Activated T-cell treated with anti-CD3 and anti-CD28 coated beads for 1 hour (primary cell): ENCODE measurements at regions not wholly inside any gene's neighbourhood (a gene's known extent, or its start where the extent isn't known, plus 50 kb on each side); places are given as distances from the start of the nearest gene placed in this dataset.
"Not testable (repeated sequence)": the region's sequence is repeated elsewhere in the genome, so short reads cannot be mapped to it uniquely, and the experiment has no call there.

Experiments
- DNase-seq: peaks from one replicate; pipeline ENCODE4 v3.0.0-alpha.2; 2020; ENCODE audit warnings: low read depth

DNA sequence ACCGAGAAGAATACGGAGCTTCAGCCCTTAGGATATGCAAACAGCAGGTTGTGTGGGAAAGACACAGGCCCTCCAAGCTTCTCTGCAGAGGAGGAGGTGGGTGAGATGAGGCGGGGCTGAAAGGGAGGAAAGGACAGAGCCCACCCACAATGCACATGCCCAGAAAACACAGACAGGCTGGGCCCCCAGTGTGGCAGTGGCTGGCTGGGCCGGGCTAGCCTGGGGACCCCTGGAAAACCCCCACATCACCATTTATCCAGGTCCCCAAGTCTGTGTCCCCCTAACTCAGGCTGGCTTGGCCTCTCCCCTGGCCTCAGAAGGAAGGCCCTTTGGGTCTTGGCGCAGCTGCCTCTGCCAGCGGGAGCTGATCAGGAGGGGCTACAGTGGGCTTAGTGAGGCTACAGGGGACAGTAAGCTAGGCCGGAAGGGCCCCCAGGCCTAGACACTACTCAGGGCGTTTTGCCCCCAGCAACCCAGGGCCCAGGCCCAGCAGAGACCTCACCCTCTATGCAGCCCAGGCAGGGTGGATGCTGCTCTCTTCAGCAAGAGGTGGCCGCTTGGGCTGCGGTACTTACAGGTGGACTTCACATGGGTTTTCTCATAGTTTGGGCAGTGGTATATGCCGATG, 119.5 kb downstream of the TUBA3C start:
- DNase-seq: no peak

DNA sequence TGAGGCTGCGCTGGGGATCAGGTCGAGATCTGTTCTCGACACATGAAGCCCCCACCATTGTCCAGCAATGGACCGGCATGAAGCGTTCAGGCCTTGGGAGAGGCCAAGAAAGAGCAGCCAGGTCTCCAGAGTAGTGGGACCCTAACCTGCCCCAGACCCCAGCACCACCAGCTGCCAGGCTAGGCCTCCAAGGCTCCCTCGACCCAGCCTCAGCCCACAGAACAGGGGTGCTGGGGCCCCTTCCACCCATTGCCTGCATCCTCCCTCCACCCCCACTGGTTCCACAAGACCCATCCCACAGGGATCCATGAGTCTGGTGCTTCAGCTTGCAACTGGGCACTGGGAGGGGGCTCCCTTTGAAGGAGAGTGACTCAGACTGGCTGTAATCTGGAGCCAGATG, 120.3 kb downstream of the TUBA3C start:
- DNase-seq: no peak

DNA sequence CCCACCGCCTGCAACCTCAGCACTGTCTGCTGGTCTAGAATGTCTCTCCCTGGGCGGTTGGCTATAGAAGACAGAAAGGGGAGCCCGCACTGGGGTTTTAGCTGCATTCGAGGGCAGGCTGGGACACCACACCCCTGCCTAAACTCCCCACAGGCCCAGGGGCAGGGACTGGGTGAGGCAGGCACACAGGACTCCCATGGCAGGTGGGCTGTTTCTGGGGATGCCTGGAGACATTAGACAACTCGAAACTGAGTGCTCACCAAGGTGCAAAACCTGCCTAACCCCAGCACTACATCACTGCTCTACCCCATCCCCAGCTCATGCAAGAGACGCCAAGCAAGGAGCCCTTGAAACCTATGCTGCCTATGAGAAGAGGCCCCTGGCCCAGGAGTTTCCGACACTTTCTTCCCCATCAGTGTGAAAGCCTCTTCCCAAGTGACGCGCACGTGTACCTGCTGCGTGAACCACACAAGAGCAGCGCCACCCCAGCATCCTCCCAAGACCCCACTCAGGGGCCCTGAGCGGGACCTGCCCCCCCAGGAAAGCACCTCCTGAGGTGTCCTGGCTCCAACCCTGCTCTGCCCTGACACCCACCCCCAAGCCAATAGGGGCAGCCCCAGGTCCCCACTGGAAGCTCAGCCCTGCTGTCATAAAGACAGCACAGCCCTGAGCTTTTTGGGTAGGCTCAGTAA, 121.2 kb downstream of the TUBA3C start:
- DNase-seq: no peak

DNA sequence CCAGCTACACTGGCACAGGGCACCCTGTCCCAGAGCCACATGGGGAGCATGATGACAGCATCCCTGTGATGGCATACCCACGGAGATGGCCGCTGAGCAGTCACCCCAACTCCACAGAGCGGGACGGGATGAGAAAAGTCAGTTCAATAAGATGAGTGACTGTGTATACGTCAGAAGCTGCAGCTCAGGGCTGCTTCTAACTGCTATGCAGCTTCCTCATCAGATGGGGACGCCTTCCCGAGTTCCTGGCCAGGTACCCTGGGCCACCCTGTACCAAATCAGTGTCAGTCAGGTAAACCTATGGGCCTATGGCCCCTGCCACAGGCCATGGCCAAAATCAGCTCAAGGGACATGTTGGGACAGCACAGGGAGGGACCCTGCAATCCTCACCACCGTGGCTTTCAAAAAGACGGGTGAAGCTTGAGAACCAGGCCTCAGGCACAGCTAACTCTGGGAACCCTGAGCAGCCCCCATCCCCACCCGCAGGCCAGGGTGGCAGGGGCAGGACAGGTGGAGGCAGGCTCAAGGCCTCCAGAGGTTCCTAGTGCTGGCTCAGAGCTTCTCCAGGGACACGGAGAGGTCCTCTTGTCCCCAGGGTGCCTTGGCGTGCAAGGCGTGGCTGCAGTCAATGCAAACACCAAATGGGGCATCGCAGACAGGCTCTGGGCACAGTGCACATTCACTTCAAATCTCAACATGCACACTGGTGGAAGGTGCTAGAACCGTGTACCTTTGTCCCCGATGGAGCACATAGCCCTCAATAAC, 122.4 kb downstream of the TUBA3C start:
- DNase-seq: no peak

DNA sequence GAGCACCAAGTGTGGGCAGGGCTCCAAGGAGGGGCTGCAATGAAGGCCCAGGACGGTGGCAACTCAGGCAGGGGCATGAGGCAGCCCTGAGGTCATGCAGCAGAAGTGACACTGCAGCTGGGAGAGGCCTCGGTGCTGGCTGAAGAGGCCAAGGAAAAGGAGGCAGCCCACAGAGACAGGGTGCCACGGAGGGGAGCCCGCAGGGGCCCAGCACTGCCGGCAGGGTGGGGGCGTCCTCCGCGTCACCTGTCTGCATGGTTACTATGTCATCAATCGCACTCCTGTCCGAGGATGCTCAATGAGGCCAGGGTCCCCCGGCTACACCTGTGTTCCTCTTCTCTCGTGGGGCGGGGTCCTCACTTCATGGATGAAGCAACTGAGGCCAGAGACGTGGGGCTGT, 123.1 kb downstream of the TUBA3C start:
- no peak for DNase-seq

DNA sequence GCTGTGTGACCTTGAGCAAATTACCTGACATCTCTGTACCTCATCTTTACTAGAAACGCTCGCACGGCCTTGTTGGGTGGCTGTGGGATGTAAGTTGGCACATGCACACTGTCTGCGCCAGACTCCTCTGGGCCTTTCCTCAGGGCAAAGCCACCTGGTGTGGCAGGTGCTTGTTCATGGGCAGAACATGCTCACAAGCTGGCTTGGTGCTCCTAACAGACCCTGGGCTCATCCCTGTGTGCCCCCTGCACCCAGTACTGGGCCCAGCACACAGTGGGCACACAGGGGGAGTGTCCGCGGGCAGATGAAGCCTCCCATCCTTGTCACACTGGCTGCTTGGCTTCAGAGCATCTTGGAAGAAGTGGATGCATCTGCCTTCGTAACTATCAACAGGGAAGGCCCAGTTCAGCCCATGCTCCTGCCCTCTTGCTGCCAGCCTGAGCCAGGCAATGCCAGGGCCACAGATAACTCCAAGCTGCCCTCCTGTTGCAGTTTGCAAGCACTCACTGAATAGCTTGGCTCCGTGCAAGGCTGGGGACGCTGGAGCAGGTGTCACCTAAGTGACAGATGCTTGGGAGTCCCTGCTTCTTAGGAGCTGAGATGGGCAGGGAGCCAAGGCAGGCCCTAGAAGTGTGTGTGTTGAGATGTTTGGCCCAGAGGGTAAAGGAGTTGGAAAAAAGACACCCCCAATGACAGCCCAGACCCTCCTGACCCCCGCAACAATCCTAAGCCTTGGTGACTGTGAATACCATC, 123.9 kb downstream of the TUBA3C start:
- no peak for DNase-seq

DNA sequence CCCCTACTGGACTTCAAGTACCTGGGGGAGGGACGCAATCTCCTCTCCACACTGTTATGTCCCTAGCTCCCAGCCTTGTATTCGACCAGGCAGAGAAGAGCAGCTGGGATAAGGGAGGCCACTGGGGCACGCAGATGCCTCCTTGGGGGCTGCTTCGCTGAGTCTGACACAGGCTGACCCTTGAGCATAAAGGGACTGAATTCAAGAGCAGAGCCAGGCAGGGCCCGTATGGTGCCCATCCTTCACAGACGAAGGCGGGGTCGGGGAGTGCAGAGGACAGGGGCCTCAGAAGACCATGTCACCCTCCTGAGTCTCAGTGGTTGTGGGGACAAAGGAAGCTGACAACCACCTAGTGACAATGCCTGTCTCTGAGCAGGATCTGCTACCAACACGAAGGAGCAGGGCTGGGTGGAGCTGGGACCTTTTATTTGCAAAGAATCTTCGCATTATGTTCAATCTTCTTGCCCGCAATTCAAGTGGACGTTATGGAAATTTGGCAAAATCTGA, 124.6 kb downstream of the TUBA3C start:
- no peak for DNase-seq

DNA sequence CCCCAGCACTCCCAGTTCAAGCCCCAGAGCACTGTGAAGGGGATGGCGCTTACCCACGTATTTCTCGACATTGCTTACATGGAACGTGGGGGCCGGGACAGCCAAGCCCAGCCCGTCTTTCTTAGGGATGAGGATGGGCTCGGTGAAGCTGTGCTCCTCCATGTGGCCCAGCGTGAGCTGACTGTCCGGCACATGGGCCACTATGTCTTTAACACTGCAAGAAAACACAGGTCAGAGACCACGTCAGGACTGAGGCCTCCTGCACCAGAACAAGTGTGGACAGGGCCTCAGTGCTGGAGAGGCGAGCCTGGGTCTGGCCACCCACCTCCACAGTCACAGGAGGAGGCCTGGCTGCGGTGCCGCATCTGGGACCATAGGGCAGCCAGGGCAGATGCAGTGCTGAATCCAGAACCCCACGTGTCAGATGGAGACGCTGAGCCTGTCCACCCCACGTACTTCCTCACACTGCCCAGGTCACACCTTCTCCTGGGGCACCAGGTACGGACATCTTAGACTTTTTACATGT, 125.2 kb downstream of the TUBA3C start:
- no peak for DNase-seq

DNA sequence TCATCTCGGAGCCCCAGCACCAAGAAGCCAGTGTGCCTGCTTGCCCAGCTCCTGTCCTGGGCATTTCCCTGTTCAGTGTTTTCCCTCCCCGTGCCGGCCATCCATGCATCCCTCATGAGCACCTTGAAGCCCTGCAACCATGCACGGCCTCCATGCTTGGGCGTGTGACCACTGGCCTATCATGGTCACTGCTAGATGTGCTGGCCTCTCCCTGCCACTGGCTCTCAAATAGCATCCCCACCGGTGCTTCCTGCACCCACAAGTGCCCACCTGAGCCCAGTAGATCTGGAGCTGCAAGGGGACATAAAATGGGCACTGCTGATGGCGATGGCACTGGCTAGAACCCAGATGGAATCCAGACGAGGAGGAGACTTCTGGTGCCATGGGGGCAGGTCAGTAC, 126.0 kb downstream of the TUBA3C start:
- no peak for DNase-seq

DNA sequence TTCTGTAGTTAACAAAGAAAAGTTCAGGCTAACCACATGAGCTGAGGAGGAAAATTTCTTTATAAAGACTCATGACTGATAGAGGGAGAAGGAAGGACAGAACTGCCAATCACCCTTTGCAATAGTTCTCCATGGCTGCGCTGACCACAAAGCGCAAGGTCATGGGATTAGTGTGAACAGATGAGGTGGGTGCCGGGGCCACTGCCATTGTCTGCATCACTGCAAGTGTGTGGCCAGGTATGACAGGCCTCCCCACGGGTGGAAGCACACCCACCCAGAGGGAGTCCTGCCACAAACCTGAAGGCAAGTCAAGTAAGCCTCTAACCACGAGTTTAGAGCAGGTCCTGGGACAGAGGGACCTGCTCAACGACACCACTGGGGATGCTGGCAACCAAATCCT, 128.1 kb downstream of the TUBA3C start:
- no peak for DNase-seq

DNA sequence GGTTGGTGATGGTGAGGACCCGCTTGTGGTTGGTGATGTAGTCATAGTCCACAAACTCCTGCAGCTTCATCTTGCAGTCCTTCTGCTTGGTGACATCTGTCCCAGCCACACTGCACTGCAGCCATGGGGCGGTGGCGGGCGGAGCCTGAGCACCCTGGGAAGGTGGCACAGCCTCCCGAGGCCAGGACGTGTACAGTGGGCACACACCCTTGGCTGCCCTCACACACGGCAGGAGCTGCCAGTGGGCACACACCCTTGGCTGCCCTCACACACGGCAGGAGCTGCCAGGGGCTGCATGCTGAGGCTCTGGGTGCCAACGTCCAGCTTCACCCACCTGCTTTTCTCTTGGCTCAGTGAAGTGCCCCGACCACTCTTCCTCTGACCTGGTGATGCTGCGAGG, 128.7 kb downstream of the TUBA3C start:
- DNase-seq: no peak

DNA sequence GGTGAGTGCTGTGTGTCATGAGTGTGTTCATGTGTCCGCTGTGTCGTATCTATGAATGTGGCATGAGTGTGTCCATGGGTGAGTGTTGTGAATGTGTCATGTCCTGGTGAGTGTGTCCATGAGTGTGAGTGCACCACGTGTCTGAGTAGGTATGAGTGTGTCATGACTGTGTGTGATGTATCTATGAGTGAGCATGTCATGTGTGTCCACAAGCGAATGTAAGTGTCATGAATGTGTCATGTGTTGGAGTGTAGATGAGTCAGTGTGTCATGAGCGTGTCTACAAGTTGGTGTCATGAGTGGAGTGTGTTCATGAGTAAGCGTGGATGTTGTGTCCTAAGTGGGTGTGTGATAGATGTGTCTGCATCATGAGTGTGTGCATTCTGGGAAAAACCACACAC, 129.4 kb downstream of the TUBA3C start:
- DNase-seq: no peak

DNA sequence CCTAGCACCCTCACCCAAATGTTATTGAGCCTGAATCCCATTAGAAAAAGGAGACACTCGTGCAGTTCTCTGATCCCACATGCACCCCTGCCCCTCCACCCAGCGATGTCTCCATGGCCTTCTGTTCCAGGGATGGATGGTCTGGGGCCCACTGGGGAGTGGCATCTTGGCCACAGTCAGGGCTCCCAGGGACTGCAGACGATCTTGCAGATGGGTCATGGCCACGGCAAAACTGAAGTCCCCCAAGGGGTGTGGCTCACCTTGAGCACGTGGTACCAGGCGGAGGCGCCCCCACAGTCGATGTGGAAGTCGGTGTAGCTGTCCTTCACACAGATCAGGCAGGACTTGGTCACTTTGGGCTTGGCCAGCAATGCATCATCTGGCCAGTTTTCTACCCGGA, 130.7 kb downstream of the TUBA3C start:
- DNase-seq: no peak

DNA sequence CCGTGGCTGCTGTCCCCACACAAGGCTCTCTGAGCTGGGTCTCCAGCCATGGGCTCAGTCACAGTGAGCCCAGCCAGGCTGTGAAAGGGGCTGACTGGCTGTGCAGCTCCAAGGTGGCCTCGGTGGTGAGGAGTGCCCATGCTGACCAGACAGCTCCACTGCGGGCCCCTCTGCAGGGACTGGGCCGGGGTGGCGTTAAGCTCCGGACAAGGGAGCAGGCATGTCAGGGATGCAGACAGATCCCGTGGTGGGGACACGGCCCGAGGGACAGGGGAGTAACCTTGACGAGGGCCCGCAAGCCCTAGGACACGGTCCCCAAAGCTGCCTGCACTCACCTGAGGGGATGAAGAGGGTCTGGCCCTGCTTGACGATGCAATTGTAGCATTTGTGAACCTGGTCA, 132.0 kb downstream of the TUBA3C start:
- DNase-seq: not testable (repeated sequence)

DNA sequence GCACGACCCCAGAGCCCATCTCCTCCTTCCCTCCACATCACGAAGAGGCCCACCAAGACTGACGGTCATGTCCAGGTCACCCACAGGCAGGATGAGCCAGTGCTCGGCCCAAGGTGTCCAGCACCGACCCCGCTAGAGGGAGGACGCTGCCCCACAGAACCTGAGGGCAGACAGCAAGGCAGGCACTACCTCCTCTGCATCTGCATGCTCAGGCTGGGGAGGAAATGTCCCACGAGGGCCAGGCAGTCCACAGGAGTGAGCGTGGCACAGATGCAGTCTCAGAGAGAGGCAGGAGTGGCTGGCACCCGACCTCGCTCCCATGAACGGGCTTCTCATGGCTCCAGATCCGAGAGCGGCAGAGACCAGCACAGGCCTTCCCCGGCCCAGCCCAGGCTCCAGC, 133.2 kb downstream of the TUBA3C start:
- DNase-seq: no peak

DNA sequence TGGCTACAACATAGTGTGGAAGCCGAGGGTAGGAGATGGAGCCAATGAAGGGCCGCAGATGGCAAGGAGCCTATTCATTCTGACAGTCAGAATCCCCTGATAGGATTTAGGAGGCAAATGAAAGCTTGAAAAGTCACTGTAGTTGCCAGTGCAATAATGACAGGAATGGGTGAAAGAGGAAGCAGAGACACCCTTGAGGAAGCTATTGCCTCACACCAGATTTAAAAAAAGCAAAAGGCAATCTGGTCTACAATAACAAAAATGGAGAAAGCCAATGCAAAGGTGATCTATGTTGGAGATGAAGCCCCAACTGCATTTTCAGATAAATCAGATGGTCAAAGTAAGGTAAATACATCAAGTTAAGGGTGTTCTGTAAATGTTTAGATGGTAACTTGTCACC, 158.5 kb downstream of the TUBA3C start:
- no peak for DNase-seq

DNA sequence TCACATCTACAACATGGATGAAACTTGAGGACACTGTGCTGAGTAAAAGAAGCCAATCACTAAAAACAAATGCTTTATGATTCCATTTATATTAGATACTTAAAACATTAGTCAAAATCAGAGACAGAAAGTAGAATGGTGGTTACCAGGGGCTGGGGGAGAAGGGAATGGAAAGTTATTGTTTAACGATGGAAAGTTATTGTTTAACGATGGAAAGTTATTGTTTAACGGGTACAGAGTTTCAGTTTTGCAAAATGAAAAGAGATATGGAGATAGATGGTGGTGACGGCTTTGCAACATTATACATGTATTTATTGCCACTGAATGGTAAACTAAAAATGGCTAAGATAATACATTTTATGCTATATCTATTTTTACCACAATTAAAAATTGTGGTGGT, 160.6 kb downstream of the TUBA3C start:
- DNase-seq: no peak

DNA sequence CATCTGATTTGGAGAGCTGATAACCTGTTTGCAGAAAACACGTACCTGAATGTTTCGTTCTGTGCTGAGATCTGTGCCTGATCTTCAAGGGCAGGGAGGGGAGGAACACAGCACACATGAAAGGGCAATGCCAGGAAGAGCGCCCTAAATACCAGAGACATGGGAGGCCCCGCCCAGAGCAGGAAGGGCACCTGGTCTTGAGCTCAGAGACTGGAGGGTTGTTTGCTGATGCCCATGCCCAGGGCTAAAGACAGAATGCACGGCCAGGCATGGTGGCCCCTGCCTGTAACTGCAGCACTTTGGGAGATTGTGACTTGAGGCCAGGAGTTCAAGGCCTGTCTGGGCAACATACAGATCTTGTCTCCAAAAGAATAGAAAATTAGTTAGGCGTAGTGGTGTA, 183.2 kb downstream of the TUBA3C start:
- DNase-seq: no peak

DNA sequence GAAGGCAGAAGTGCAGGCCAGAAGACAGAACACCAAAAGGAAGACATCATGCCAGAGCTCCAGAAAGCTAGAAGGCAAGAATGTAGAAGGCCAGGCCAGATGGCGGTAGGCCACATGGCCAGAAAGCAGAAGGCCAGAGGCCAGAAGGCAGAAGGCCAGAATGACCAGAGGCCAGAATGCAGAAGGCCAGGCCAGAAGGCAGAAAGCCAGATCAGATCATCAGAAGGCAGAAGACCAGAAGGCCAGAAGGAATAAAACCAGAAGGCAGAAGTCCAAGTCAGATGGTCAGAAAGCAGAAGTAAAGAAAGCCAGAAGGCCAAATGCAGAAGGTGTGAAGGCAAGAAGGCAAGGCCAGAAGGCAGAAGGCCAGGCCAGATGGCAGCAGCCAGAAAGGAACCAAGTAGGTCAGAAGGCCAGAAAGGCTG, 185.0 kb downstream of the TUBA3C start:
- DNase-seq: no peak

DNA sequence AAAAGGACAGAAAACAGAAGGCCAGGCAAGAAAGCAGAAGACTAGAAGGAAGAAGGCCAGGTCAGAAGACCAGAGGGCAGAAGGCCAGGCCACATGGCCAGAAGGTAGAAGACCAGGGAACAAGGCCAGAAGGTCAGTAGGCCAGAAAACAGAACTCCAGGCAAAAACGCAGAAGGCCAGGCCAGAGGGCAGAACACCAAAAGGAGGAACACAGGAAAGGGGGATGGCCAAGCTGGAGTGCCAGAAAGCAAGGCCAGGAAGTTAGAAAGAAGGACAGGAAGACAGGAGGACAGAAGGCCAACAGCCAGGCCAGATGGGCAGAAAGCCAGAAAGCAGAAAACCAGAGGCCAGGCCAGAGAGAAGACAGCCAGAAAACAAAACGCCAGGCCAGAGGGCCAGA, 185.4 kb downstream of the TUBA3C start:
- no peak for DNase-seq

DNA sequence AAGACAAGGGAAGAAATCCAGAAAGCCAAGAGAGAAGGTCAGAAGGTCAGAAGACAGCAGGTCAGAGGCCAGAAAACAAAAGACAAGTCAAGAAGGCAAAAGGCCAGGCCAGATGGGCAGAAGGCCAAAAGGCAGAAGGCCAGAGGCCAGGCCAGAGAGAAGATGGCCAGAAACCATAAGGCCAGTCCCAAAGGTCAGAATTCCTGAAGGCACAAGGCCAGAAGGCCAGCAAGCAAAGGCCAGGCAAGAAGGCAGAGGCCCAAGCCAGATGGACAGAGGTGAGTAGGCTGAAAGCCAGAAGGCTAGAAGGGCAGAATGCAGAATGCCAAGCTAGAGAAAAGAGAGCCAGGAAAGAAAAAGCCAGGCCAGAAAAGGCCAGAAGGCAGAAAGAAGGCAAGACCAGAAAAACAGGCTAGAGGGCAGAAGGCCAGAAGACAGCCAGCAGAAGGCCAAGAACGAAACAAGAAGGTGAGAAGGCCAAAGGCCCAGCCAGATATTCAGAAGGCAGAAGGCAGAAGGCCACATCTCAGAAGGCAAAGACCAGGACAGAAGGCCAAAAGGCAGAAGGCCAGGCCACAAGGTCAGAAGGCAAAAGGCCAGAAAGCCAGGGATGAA, 186.3 kb downstream of the TUBA3C start:
- no peak for DNase-seq
